HG03521 (cell line): ENCODE measurements at regions not wholly inside any gene's neighbourhood (a gene's known extent, or its start where the extent isn't known, plus 50 kb on each side); places are given as distances from the start of the nearest gene placed in this dataset.

Source experiments
- ATAC-seq: cut with Tn5 transposase; IDR thresholded peaks from one replicate; pipeline ENCODE4 v1.9.1; 2021; ENCODE audit warnings: mild to moderate bottlenecking, moderate library complexity; ENCODE audit not compliant: unreplicated experiment

GRCh38 chr5:125517973-125518550, 771.6 kb upstream of the ZNF608 start:
- ATAC-seq: no peak

- no peak for ATAC-seq
These were observed 774.9 kb upstream of the ZNF608 start for GRCh38 chr5:125521289-125521688.

- ATAC-seq: no peak
These were observed 778.9 kb upstream of the ZNF608 start for GRCh38 chr5:125525356-125525755.

GRCh38 chr5:125526966-125527365, 780.5 kb upstream of the ZNF608 start:
- no peak for ATAC-seq

- no peak for ATAC-seq
These were observed 782.4 kb upstream of the ZNF608 start for GRCh38 chr5:125528881-125529280.

GRCh38 chr5:125530833-125531615, 784.6 kb upstream of the ZNF608 start:
- ATAC-seq: no peak

GRCh38 chr5:125536095-125536494, 789.7 kb upstream of the ZNF608 start:
- ATAC-seq: peak; percentile 82

GRCh38 chr5:125536582-125536981, 790.1 kb upstream of the ZNF608 start:
- no peak for ATAC-seq

- no peak for ATAC-seq
These were observed 791.2 kb upstream of the ZNF608 start for GRCh38 chr5:125537661-125538060.

GRCh38 chr5:125538469-125538868, 792.0 kb upstream of the ZNF608 start:
- no peak for ATAC-seq

- no peak for ATAC-seq
These were observed 794.6 kb upstream of the ZNF608 start for GRCh38 chr5:125541085-125541484.

- ATAC-seq: no peak
These were observed 803.0 kb upstream of the ZNF608 start for GRCh38 chr5:125549322-125549911.

- ATAC-seq: no peak
These were observed 803.8 kb upstream of the ZNF608 start for GRCh38 chr5:125550274-125550673.

GRCh38 chr5:125551246-125551645, 804.8 kb upstream of the ZNF608 start:
- no peak for ATAC-seq

GRCh38 chr5:125551797-125552196, 805.4 kb upstream of the ZNF608 start:
- ATAC-seq: no peak

GRCh38 chr5:125552486-125552885, 806.0 kb upstream of the ZNF608 start:
- ATAC-seq: no peak

GRCh38 chr5:125554355-125554754, 807.9 kb upstream of the ZNF608 start:
- no peak for ATAC-seq

GRCh38 chr5:125555591-125555990, 809.2 kb upstream of the ZNF608 start:
- no peak for ATAC-seq

GRCh38 chr5:125558016-125558415, 811.6 kb upstream of the ZNF608 start:
- no peak for ATAC-seq

GRCh38 chr5:125558466-125558865, 812.0 kb upstream of the ZNF608 start:
- no peak for ATAC-seq

GRCh38 chr5:125559296-125559695, 812.9 kb upstream of the ZNF608 start:
- no peak for ATAC-seq
